Sigmoid colon (tissue), 4 donors: ENCODE measurements at regions not wholly inside any gene's neighbourhood (a gene's known extent, or its start where the extent isn't known, plus 50 kb on each side); places are given as distances from the start of the nearest gene placed in this dataset.

Experiments used
- POLR2A ChIP-seq, 2 donors: fragments of 450-650 bp; IDR thresholded peaks; one replicate each; pipeline ENCODE4 v1.6.1; 2016; ENCODE audit warnings: antibody characterized with exemption in 2 of 2, mild to moderate bottlenecking in 2 of 2, moderate library complexity in 2 of 2
- POLR2AphosphoS5 ChIP-seq, 4 donors: sonication (generic); formaldehyde crosslinking; IDR thresholded peaks; one replicate each; pipeline ENCODE4 v1.6.1; 2017; ENCODE audit warnings: antibody characterized with exemption in 4 of 4
- TF ChIP-seq, protein P1 (sequence below), 4 experiments: fragments of 450-650 bp in 3 of 4; fragments of 200-600 bp in 1 of 4; IDR thresholded peaks; one replicate each; pipeline ENCODE4 v1.5.1; 2016 to 2019; ENCODE audit warnings: antibody characterized with exemption in 4 of 4, mild to moderate bottlenecking in 3 of 4, moderate library complexity in 2 of 4

DNA sequence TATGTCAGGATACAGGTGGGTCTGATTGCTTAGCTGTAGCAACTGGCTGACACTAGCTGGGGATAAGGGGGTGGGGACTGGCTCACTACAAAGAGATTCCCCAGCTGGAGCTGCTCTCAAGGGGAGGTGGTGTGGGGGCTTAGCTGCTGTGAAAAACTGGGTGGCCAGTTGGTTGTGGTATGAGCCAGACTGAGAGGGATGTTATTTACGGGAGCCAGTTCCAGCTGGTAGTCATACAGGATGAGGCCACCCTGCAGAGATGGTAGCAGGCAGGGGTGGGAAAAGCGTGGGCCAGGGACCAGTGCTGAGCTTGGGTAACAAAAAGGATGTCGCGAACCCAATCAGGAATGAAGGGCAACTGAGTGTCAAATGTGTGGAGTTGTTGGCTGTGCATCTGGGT is 204.0 kb upstream of the C21orf91 start:
- TF ChIP-seq, protein P1, sequence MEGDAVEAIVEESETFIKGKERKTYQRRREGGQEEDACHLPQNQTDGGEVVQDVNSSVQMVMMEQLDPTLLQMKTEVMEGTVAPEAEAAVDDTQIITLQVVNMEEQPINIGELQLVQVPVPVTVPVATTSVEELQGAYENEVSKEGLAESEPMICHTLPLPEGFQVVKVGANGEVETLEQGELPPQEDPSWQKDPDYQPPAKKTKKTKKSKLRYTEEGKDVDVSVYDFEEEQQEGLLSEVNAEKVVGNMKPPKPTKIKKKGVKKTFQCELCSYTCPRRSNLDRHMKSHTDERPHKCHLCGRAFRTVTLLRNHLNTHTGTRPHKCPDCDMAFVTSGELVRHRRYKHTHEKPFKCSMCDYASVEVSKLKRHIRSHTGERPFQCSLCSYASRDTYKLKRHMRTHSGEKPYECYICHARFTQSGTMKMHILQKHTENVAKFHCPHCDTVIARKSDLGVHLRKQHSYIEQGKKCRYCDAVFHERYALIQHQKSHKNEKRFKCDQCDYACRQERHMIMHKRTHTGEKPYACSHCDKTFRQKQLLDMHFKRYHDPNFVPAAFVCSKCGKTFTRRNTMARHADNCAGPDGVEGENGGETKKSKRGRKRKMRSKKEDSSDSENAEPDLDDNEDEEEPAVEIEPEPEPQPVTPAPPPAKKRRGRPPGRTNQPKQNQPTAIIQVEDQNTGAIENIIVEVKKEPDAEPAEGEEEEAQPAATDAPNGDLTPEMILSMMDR (IDR thresholded peaks at IDR 0.05), result no peak
- TF ChIP-seq POLR2A (IDR thresholded peaks at IDR 0.05), result no peak
- no peak for TF ChIP-seq POLR2AphosphoS5 (IDR thresholded peaks at IDR 0.05)
